ENCODE measurements at regions not wholly inside any gene's neighbourhood (a gene's known extent, or its start where the extent isn't known, plus 50 kb on each side); places are given as distances from the start of the nearest gene placed in this dataset.

DNA sequence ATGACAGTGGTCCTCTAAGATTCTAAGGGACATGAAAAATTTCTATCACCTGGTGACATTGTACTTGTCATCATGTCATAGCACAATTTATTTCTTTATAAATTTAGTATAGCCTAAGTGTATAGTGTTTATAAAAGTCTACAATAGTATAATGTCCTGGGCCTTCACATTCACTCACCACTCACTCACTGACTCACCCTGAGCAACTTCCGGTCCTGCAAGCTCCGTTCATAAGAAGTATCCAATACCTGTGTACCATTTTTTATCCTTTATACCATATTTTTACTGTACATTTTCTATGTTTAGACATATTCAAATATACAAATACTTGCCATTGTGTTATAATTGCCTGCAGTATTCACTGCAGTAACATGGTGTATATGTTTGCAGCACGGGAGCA lies 72.8 kb upstream of the DSEL start:
- TF ChIP-seq, protein P1, sequence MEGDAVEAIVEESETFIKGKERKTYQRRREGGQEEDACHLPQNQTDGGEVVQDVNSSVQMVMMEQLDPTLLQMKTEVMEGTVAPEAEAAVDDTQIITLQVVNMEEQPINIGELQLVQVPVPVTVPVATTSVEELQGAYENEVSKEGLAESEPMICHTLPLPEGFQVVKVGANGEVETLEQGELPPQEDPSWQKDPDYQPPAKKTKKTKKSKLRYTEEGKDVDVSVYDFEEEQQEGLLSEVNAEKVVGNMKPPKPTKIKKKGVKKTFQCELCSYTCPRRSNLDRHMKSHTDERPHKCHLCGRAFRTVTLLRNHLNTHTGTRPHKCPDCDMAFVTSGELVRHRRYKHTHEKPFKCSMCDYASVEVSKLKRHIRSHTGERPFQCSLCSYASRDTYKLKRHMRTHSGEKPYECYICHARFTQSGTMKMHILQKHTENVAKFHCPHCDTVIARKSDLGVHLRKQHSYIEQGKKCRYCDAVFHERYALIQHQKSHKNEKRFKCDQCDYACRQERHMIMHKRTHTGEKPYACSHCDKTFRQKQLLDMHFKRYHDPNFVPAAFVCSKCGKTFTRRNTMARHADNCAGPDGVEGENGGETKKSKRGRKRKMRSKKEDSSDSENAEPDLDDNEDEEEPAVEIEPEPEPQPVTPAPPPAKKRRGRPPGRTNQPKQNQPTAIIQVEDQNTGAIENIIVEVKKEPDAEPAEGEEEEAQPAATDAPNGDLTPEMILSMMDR (IDR thresholded peaks at IDR 0.05; ENCODE audit: unreplicated experiment) = no peak
- no peak for DNase-seq (ENCODE audit: low spot score)
- H3K36me3 Mint-ChIP-seq (ENCODE audit: low read depth, unreplicated experiment) = no peaks in the 10 kb centered on the region
- H3K27ac Mint-ChIP-seq (ENCODE audit: unreplicated experiment) = no peak overlapping the region
- H3K4me1 Mint-ChIP-seq (ENCODE audit: unreplicated experiment) = no peaks in the 10 kb centered on the region
- no peak overlapping the region for H3K4me3 Mint-ChIP-seq (ENCODE audit: unreplicated experiment)
- peaks cover 2% of the 10 kb centered on the region for H3K27me3 Mint-ChIP-seq (ENCODE audit: unreplicated experiment)
- H3K9me3 Mint-ChIP-seq (ENCODE audit: unreplicated experiment) = no peaks in the 10 kb centered on the region

DNA sequence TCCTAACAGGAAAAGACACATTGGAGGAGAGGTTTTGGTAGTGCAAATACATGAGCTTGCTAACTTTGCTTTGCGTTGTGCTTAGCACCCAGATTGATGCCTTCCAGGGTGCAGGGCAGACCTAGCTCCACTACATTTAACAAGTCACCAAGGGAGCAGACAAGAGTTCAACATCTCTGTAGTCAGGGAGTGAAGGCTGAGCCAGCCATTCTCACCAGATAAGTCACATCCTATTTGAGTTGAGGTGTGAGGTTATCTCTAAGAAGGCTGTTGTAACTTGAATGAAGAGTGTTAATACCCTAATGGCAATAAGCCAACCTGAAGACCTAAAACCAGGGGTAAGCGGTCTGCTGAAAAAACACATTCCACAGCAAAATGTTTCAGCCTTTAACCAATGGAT lies 69.6 kb upstream of the DSEL start:
- no peaks in the 10 kb centered on the region for H3K9me3 Mint-ChIP-seq (ENCODE audit: unreplicated experiment)

DNA sequence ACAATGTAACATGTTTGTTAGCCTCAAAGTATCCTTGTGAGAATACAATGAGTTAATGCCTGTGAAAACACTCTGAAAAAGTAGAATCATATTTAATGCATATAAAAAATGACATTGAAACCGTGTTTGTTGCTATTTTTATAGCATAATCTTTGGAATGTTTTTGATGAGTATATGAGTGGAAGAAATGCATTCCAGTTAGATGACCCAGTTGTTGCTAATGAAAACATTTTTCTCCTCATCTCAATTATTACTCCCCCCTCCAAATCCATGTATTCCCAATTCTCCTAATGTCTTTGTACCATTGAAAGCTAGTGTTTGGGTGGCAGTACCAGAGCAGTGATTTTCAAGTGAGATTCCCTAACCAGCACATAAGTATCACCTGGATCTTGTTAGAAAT lies 67.1 kb upstream of the DSEL start:
- Mint-ChIP-seq H3K4me3 (ENCODE audit: unreplicated experiment) (no peak overlapping the region), H3K27ac (ENCODE audit: unreplicated experiment) (no peak overlapping the region), H3K4me1 (ENCODE audit: unreplicated experiment) (no peaks in the 10 kb centered on the region), H3K36me3 (ENCODE audit: low read depth, unreplicated experiment) (no peaks in the 10 kb centered on the region), H3K27me3 (ENCODE audit: unreplicated experiment) (peaks cover 2% of the 10 kb centered on the region), H3K9me3 (ENCODE audit: unreplicated experiment) (no peaks in the 10 kb centered on the region)
- DNase-seq (ENCODE audit: low spot score) = no peak
- TF ChIP-seq, protein P1 (IDR thresholded peaks at IDR 0.05; ENCODE audit: unreplicated experiment) = no peak

More for the DNA sequence above, 69.6 kb upstream of the DSEL start:
- TF ChIP-seq, protein P1 (IDR thresholded peaks at IDR 0.05; ENCODE audit: unreplicated experiment) = no peak
- no peak for DNase-seq (ENCODE audit: low spot score)
- Mint-ChIP-seq H3K27ac (ENCODE audit: unreplicated experiment) (no peak overlapping the region), H3K4me1 (ENCODE audit: unreplicated experiment) (no peaks in the 10 kb centered on the region), H3K4me3 (ENCODE audit: unreplicated experiment) (no peak overlapping the region), H3K27me3 (ENCODE audit: unreplicated experiment) (peaks cover 2% of the 10 kb centered on the region), H3K36me3 (ENCODE audit: low read depth, unreplicated experiment) (no peaks in the 10 kb centered on the region)

DNA sequence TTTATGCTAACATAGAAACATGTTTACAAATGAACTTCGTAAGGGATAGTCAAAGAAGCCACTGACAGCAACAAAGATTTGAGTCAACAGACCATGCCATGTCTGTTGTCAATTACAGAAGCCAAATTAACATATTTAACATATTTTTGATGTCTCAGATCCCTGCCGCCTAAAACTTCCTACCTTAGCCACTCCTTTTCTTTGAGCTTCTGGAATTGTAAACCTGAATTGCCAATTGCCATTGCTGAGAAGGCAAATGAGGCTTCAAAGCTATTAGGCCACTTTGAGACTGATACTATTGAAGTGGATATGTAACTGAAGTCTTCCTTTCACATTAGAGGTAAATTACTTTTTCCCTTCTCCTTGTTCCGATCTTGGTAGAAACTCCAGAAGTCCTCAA lies 66.0 kb upstream of the DSEL start:
- DNase-seq (ENCODE audit: low spot score) = no peak
- no peaks in the 10 kb centered on the region for H3K36me3 Mint-ChIP-seq (ENCODE audit: low read depth, unreplicated experiment)
- TF ChIP-seq, protein P1 (IDR thresholded peaks at IDR 0.05; ENCODE audit: unreplicated experiment) = no peak
- H3K27ac Mint-ChIP-seq (ENCODE audit: unreplicated experiment) = no peak overlapping the region
- no peaks in the 10 kb centered on the region for H3K9me3 Mint-ChIP-seq (ENCODE audit: unreplicated experiment)
- H3K27me3 Mint-ChIP-seq (ENCODE audit: unreplicated experiment) = peaks cover 2% of the 10 kb centered on the region
- no peak overlapping the region for H3K4me3 Mint-ChIP-seq (ENCODE audit: unreplicated experiment)
- no peaks in the 10 kb centered on the region for H3K4me1 Mint-ChIP-seq (ENCODE audit: unreplicated experiment)

DNA sequence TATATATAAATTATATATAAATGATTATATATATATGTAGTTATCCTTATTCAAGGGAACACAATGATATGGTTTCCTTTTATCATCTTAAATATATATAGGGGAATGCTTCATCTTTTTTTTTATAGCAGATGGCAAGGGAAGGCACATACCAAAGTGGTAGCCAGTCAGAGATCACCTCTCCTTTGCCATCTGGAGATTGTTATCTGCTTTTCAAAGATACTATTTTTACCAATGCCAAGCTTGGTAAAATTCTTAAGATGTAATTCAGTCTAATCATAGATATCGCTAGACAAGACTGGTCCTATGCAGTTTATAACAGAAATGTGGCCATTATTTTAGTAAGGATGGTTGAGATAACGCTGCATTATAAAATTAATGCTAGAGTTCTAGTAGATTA lies 64.7 kb upstream of the DSEL start:
- H3K4me3 Mint-ChIP-seq (ENCODE audit: unreplicated experiment) = no peak overlapping the region
- H3K9me3 Mint-ChIP-seq (ENCODE audit: unreplicated experiment) = no peaks in the 10 kb centered on the region
- no peaks in the 10 kb centered on the region for H3K4me1 Mint-ChIP-seq (ENCODE audit: unreplicated experiment)
- H3K36me3 Mint-ChIP-seq (ENCODE audit: low read depth, unreplicated experiment) = no peaks in the 10 kb centered on the region
- no peak overlapping the region for H3K27ac Mint-ChIP-seq (ENCODE audit: unreplicated experiment)
- DNase-seq (ENCODE audit: low spot score) = no peak
- TF ChIP-seq, protein P1 (IDR thresholded peaks at IDR 0.05; ENCODE audit: unreplicated experiment) = no peak
- no peaks in the 10 kb centered on the region for H3K27me3 Mint-ChIP-seq (ENCODE audit: unreplicated experiment)
